ENCODE measurements at regions not wholly inside any gene's neighbourhood (a gene's known extent, or its start where the extent isn't known, plus 50 kb on each side); places are given as distances from the start of the nearest gene placed in this dataset.

DNA sequence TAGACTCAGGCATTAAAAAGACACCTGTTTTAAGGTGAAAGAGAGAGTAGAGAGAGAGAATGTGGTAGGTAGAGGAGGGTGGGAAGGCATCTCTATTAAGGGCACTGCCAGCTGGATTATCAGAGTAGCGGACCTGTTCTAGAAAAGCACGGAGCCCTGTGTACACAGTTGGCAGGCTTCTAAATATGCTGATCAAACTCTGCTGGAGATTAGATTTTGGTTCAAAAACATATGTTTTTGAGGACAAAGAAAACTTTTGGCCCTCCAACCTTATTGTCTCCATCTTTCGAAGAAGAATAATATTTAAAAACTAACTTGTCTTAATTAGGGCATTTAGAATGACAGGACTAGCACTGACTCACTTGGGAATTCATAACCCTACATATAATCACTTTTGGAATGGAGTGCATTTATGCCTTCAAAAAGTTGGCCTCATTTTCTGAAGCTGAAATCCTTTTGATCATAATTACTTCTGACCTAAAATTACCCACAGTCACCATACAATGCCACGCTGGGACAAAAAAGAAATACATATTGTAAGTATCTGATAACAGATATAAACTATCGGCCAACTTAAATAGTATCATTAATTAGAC lies 254.6 kb downstream of the MEIS1 start:
- H3K9me3 Mint-ChIP-seq (ENCODE audit: low read depth), result no peaks in the 10 kb centered on the region
- no peak for TF ChIP-seq CTCF (IDR thresholded peaks at IDR 0.05; ENCODE audit: unreplicated experiment)
- H3K4me1 Mint-ChIP-seq (ENCODE audit: low read depth), result peaks cover 24% of the 10 kb centered on the region
- H3K27ac Mint-ChIP-seq, result peak overlapping the region; percentile 67
- no peaks in the 10 kb centered on the region for H3K27me3 Mint-ChIP-seq
- H3K36me3 Mint-ChIP-seq (ENCODE audit: insufficient read depth), result no peaks in the 10 kb centered on the region
- no peak for DNase-seq (ENCODE audit: low spot score, unreplicated experiment)
- no peak overlapping the region for H3K4me3 Mint-ChIP-seq (ENCODE audit: low read depth)

- H3K4me3 Mint-ChIP-seq (ENCODE audit: low read depth), result peak overlapping the region; percentile 20
- H3K27me3 Mint-ChIP-seq, result no peaks in the 10 kb centered on the region
Measured at GRCh38 chr2:66691031-66691965, 256.4 kb downstream of the MEIS1 start.

GRCh38 chr2:66692521-66693054 lies 257.7 kb downstream of the MEIS1 start:
- H3K4me3 Mint-ChIP-seq (ENCODE audit: low read depth), result no peak overlapping the region
- no peak for TF ChIP-seq CTCF (IDR thresholded peaks at IDR 0.05; ENCODE audit: unreplicated experiment)
- no peaks in the 10 kb centered on the region for H3K9me3 Mint-ChIP-seq (ENCODE audit: low read depth)
- H3K4me1 Mint-ChIP-seq (ENCODE audit: low read depth), result peaks cover 49% of the 10 kb centered on the region
- no peaks in the 10 kb centered on the region for H3K36me3 Mint-ChIP-seq (ENCODE audit: insufficient read depth)
- no peak for DNase-seq (ENCODE audit: low spot score, unreplicated experiment)
- H3K27me3 Mint-ChIP-seq, result no peaks in the 10 kb centered on the region
- H3K27ac Mint-ChIP-seq, result no peak overlapping the region

More at GRCh38 chr2:66691031-66691965, 256.4 kb downstream of the MEIS1 start:
- peak overlapping the region; percentile 14 for H3K27ac Mint-ChIP-seq
- no peaks in the 10 kb centered on the region for H3K36me3 Mint-ChIP-seq (ENCODE audit: insufficient read depth)
- H3K9me3 Mint-ChIP-seq (ENCODE audit: low read depth), result no peaks in the 10 kb centered on the region
- H3K4me1 Mint-ChIP-seq (ENCODE audit: low read depth), result peaks cover 36% of the 10 kb centered on the region
- DNase-seq (ENCODE audit: low spot score, unreplicated experiment), result no peak
- no peak for TF ChIP-seq CTCF (IDR thresholded peaks at IDR 0.05; ENCODE audit: unreplicated experiment)

GRCh38 chr2:66693076-66693965 lies 258.4 kb downstream of the MEIS1 start:
- Mint-ChIP-seq H3K9me3 (ENCODE audit: low read depth) (no peaks in the 10 kb centered on the region), H3K27me3 (no peaks in the 10 kb centered on the region), H3K4me3 (ENCODE audit: low read depth) (no peak overlapping the region), H3K27ac (no peak overlapping the region), H3K36me3 (ENCODE audit: insufficient read depth) (no peaks in the 10 kb centered on the region), H3K4me1 (ENCODE audit: low read depth) (peaks cover 56% of the 10 kb centered on the region)
- TF ChIP-seq CTCF (IDR thresholded peaks at IDR 0.05; ENCODE audit: unreplicated experiment), result no peak
- no peak for DNase-seq (ENCODE audit: low spot score, unreplicated experiment)
